Astrocyte of the spinal cord (primary cell): ENCODE measurements at regions not wholly inside any gene's neighbourhood (a gene's known extent, or its start where the extent isn't known, plus 50 kb on each side); places are given as distances from the start of the nearest gene placed in this dataset.

Experiments
- DNase-seq: peaks from one replicate; pipeline ENCODE4 v3.0.0; 2011; ENCODE audit warnings: low read depth, low spot score
- H3K4me3 ChIP-seq: 2 replicates; pipeline ENCODE4 v1.5.1; 2011; ENCODE audit warnings: low read depth, mild to moderate bottlenecking, low read length, moderate library complexity
- CTCF ChIP-seq: IDR thresholded peaks from 2 replicates; pipeline ENCODE4 v1.5.1; 2012; ENCODE audit warnings: low read depth, mild to moderate bottlenecking, low read length, inconsistent platforms
- in situ Hi-C: cut with HindIII; loops from 2 replicates; pipeline ENCODE4 v1.10.0; 2017; ENCODE audit warnings: low sequenced_read_pairs

GRCh38 chr7:109111086-109111485 lies 541.4 kb downstream of the DNAJB9 start:
- H3K4me3 ChIP-seq, result no peak overlapping the region
- in situ Hi-C loops, result no loop called here
- TF ChIP-seq CTCF, result no peak
- DNase-seq, result no peak

- no peak for DNase-seq
- no peak for TF ChIP-seq CTCF
- in situ Hi-C loops, result no loop called here
- no peak overlapping the region for H3K4me3 ChIP-seq
These were observed 552.1 kb downstream of the DNAJB9 start for GRCh38 chr7:109121599-109122300.

GRCh38 chr7:109125001-109125400 lies 555.3 kb downstream of the DNAJB9 start:
- no peak for TF ChIP-seq CTCF
- in situ Hi-C loops, result no loop called here
- no peak for DNase-seq

GRCh38 chr7:109126404-109127050 lies 556.9 kb downstream of the DNAJB9 start:
- in situ Hi-C loops, result no loop called here
- no peak overlapping the region for H3K4me3 ChIP-seq
- TF ChIP-seq CTCF, result no peak
- peak; percentile 18 for DNase-seq

More at GRCh38 chr7:109125001-109125400, 555.3 kb downstream of the DNAJB9 start:
- H3K4me3 ChIP-seq, result no peak overlapping the region

- in situ Hi-C loops, result no loop called here
These were observed 557.5 kb downstream of the DNAJB9 start for GRCh38 chr7:109127145-109127544.

GRCh38 chr7:109131141-109131540 lies 561.5 kb downstream of the DNAJB9 start:
- TF ChIP-seq CTCF, result no peak
- DNase-seq, result no peak
- no peak overlapping the region for H3K4me3 ChIP-seq
- in situ Hi-C loops, result no loop called here

More at GRCh38 chr7:109127145-109127544, 557.5 kb downstream of the DNAJB9 start:
- DNase-seq, result no peak
- TF ChIP-seq CTCF, result no peak
- no peak overlapping the region for H3K4me3 ChIP-seq
